Loucy (cell line): ENCODE measurements at regions not wholly inside any gene's neighbourhood (a gene's known extent, or its start where the extent isn't known, plus 50 kb on each side); places are given as distances from the start of the nearest gene placed in this dataset.
"Not testable (repeated sequence)": the region's sequence is repeated elsewhere in the genome, so short reads cannot be mapped to it uniquely, and the experiment has no call there.

Experiments
- H2AFZ ChIP-seq: fragments of 200-600 bp; sonication (generic); 2 replicates; pipeline ENCODE4 v1.6.0; 2016; ENCODE audit warnings: antibody characterized with exemption, mild to moderate bottlenecking, low read length, moderate library complexity
- H3F3A ChIP-seq: fragments of 200-600 bp; 2 replicates; pipeline ENCODE4 v1.6.0; 2016; ENCODE audit warnings: antibody characterized with exemption, low read depth, mild to moderate bottlenecking
- H3K27me3 ChIP-seq: fragments of 200-600 bp; sonication (generic); 2 replicates; pipeline ENCODE4 v1.6.1; 2014; ENCODE audit warnings: low read length, mild to moderate bottlenecking; ENCODE audit not compliant: insufficient read depth, poor library complexity, severe bottlenecking
- H3K36me3 ChIP-seq: fragments of 200-600 bp; sonication (generic); 2 replicates; pipeline ENCODE4 v1.6.1; 2016; ENCODE audit warnings: low read length; ENCODE audit not compliant: insufficient read depth
- H3K4me1 ChIP-seq: fragments of 200-600 bp; sonication (generic); 2 replicates; pipeline ENCODE4 v1.5.1; 2014; ENCODE audit warnings: low read length, mild to moderate bottlenecking; ENCODE audit not compliant: insufficient read depth, poor library complexity, severe bottlenecking
- H3K4me2 ChIP-seq: fragments of 200-600 bp; sonication (generic); 2 replicates; pipeline ENCODE4 v1.6.0; 2014; ENCODE audit warnings: antibody characterized with exemption, low read length, low read depth, mild to moderate bottlenecking; ENCODE audit not compliant: poor library complexity, severe bottlenecking
- H3K4me3 ChIP-seq: fragments of 200-600 bp; sonication (generic); 2 replicates; pipeline ENCODE4 v1.5.1; 2014; ENCODE audit warnings: low read length, mild to moderate bottlenecking, mixed read lengths; ENCODE audit not compliant: poor library complexity, severe bottlenecking
- H3K79me2 ChIP-seq: fragments of 200-600 bp; sonication (generic); 2 replicates; pipeline ENCODE4 v1.6.1; 2014; ENCODE audit warnings: low read length; ENCODE audit not compliant: insufficient read depth
- H3K9ac ChIP-seq: fragments of 200-600 bp; sonication (generic); 2 replicates; pipeline ENCODE4 v1.6.0; 2014; ENCODE audit warnings: mild to moderate bottlenecking, low read depth, low read length, moderate library complexity; ENCODE audit not compliant: poor library complexity, severe bottlenecking
- H3K9me2 ChIP-seq: fragments of 200-600 bp; sonication (generic); replicated peaks from 2 replicates; pipeline ENCODE4 v1.6.1; 2016; ENCODE audit warnings: low read depth, low read length, mixed read lengths
- H3K9me3 ChIP-seq: fragments of 200-600 bp; sonication (generic); 2 replicates; pipeline ENCODE4 v1.6.1; 2014; ENCODE audit warnings: mild to moderate bottlenecking, antibody characterized with exemption, low read length, low read depth; ENCODE audit not compliant: insufficient read depth
- H4K20me1 ChIP-seq: fragments of 200-600 bp; sonication (generic); 2 replicates; pipeline ENCODE4 v1.6.0; 2014; ENCODE audit warnings: antibody characterized with exemption, low read length, mild to moderate bottlenecking; ENCODE audit not compliant: insufficient read depth, poor library complexity, severe bottlenecking
- EZH2phosphoT487 ChIP-seq: fragments of 200-600 bp; IDR thresholded peaks from 2 replicates; pipeline ENCODE4 v1.6.1; 2018; ENCODE audit warnings: antibody characterized with exemption, mild to moderate bottlenecking, moderate library complexity, borderline replicate concordance
- TF ChIP-seq, protein P1 (sequence below): fragments of 200-600 bp; sonication (generic); conservative IDR thresholded peaks from 2 replicates; pipeline ENCODE4 v1.5.1; 2014; ENCODE audit warnings: mild to moderate bottlenecking, antibody characterized with exemption, low read length

GRCh38 chr7:110309941-110310340 is 781.0 kb upstream of the LRRN3 start:
- no peak overlapping the region for H2AFZ ChIP-seq
- H3K4me2 ChIP-seq: no peak overlapping the region
- no peaks in the 10 kb centered on the region for H4K20me1 ChIP-seq

DNA sequence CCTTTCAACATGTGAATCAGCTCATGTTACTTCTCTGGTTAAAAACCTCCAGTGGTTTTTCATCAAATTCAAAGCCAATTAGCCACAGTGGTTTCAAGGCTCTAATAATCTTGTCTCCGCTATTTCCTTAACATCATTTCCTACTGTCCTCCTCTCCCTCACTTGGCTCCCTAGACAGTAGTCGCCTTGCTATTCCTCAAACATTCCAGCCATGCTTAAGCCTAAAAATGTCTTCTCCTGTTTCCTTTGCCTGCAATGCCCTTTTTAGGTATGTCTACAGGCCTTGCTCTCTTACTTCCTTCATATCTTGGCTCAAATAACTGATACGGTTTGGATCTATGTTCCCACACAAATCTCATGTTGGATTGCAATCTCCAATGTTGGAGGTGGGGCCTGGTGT is 779.4 kb upstream of the LRRN3 start:
- TF ChIP-seq, protein P1, sequence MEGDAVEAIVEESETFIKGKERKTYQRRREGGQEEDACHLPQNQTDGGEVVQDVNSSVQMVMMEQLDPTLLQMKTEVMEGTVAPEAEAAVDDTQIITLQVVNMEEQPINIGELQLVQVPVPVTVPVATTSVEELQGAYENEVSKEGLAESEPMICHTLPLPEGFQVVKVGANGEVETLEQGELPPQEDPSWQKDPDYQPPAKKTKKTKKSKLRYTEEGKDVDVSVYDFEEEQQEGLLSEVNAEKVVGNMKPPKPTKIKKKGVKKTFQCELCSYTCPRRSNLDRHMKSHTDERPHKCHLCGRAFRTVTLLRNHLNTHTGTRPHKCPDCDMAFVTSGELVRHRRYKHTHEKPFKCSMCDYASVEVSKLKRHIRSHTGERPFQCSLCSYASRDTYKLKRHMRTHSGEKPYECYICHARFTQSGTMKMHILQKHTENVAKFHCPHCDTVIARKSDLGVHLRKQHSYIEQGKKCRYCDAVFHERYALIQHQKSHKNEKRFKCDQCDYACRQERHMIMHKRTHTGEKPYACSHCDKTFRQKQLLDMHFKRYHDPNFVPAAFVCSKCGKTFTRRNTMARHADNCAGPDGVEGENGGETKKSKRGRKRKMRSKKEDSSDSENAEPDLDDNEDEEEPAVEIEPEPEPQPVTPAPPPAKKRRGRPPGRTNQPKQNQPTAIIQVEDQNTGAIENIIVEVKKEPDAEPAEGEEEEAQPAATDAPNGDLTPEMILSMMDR: no peak
- TF ChIP-seq EZH2phosphoT487: no peak
- Histone ChIP-seq H3K9me3 (no peaks in the 10 kb centered on the region), H3K4me3 (no peak overlapping the region), H2AFZ (no peak overlapping the region), H3F3A (no peaks in the 10 kb centered on the region), H3K79me2 (no peaks in the 10 kb centered on the region), H3K4me1 (no peaks in the 10 kb centered on the region), H3K36me3 (no peaks in the 10 kb centered on the region), H3K27me3 (no peaks in the 10 kb centered on the region), H4K20me1 (no peaks in the 10 kb centered on the region), H3K4me2 (no peak overlapping the region), H3K9me2 (no peaks in the 10 kb centered on the region), H3K9ac (no peak overlapping the region)

More at GRCh38 chr7:110309941-110310340, 781.0 kb upstream of the LRRN3 start:
- Histone ChIP-seq H3K36me3 (no peaks in the 10 kb centered on the region), H3K9me2 (no peaks in the 10 kb centered on the region), H3K9me3 (no peaks in the 10 kb centered on the region), H3K4me1 (no peaks in the 10 kb centered on the region), H3K27me3 (no peaks in the 10 kb centered on the region), H3K4me3 (no peak overlapping the region), H3K9ac (no peak overlapping the region), H3F3A (no peaks in the 10 kb centered on the region), H3K79me2 (no peaks in the 10 kb centered on the region)
- TF ChIP-seq EZH2phosphoT487: no peak
- TF ChIP-seq, protein P1: no peak

GRCh38 chr7:110317541-110318265 is 773.2 kb upstream of the LRRN3 start:
- H3K79me2 ChIP-seq: no peaks in the 10 kb centered on the region
- H3K4me1 ChIP-seq: no peaks in the 10 kb centered on the region
- H3K4me2 ChIP-seq: no peak overlapping the region
- no peak overlapping the region for H3K4me3 ChIP-seq
- H3F3A ChIP-seq: no peaks in the 10 kb centered on the region
- no peaks in the 10 kb centered on the region for H3K9me2 ChIP-seq
- H3K36me3 ChIP-seq: no peaks in the 10 kb centered on the region
- peaks cover 4% of the 10 kb centered on the region; the same call in 1 of the 2 replicates for H3K9me3 ChIP-seq
- H3K9ac ChIP-seq: no peak overlapping the region
- no peaks in the 10 kb centered on the region for H4K20me1 ChIP-seq
- no peak overlapping the region for H2AFZ ChIP-seq
- TF ChIP-seq, protein P1: no peak
- no peak for TF ChIP-seq EZH2phosphoT487
- no peaks in the 10 kb centered on the region for H3K27me3 ChIP-seq

- H3F3A ChIP-seq, H3K9me2 ChIP-seq: not testable (repeated sequence)
Observed at GRCh38 chr7:110320285-110320684, 770.6 kb upstream of the LRRN3 start.

More at GRCh38 chr7:110320285-110320684, 770.6 kb upstream of the LRRN3 start:
- H3K36me3 ChIP-seq, H2AFZ ChIP-seq, H4K20me1 ChIP-seq, H3K9ac ChIP-seq, H3K4me1 ChIP-seq, H3K4me2 ChIP-seq, H3K4me3 ChIP-seq, H3K9me3 ChIP-seq, H3K79me2 ChIP-seq, H3K27me3 ChIP-seq: not testable (repeated sequence)
